Ishikawa (cell line): ENCODE measurements at regions not wholly inside any gene's neighbourhood (a gene's known extent, or its start where the extent isn't known, plus 50 kb on each side); places are given as distances from the start of the nearest gene placed in this dataset.

Experiments used
- CEBPB ChIP-seq: IDR thresholded peaks from 2 replicates; pipeline ENCODE4 v1.6.1; 2012
- CREB1 ChIP-seq: IDR thresholded peaks from 2 replicates; pipeline ENCODE4 v1.6.1; 2012; ENCODE audit warnings: low read depth
- EGR1 ChIP-seq: IDR thresholded peaks from 2 replicates; pipeline ENCODE4 v1.6.1; 2012
- EP300 ChIP-seq: IDR thresholded peaks from 2 replicates; pipeline ENCODE4 v1.6.1; 2012; ENCODE audit warnings: borderline replicate concordance
- FOXM1 ChIP-seq: IDR thresholded peaks from 2 replicates; pipeline ENCODE4 v1.6.1; 2012; ENCODE audit warnings: low read depth, borderline replicate concordance
- NFIC ChIP-seq: IDR thresholded peaks from 2 replicates; pipeline ENCODE4 v1.6.1; 2012
- RAD21 ChIP-seq: IDR thresholded peaks from 2 replicates; pipeline ENCODE4 v1.6.1; 2012; ENCODE audit warnings: low read depth
- REST ChIP-seq: IDR thresholded peaks from 2 replicates; pipeline ENCODE4 v1.6.1; 2012; ENCODE audit warnings: low read depth, mild to moderate bottlenecking
- TAF1 ChIP-seq: IDR thresholded peaks from 2 replicates; pipeline ENCODE4 v1.6.1; 2012; ENCODE audit warnings: low read depth, mild to moderate bottlenecking
- YY1 ChIP-seq: IDR thresholded peaks from 2 replicates; pipeline ENCODE4 v1.6.1; 2012; ENCODE audit warnings: low read depth
- TF ChIP-seq, protein P1 (sequence below): IDR thresholded peaks from 2 replicates; pipeline ENCODE4 v1.6.1; 2012
- TF ChIP-seq, protein P2 (sequence below): IDR thresholded peaks from 2 replicates; pipeline ENCODE4 v1.6.1; 2012

DNA sequence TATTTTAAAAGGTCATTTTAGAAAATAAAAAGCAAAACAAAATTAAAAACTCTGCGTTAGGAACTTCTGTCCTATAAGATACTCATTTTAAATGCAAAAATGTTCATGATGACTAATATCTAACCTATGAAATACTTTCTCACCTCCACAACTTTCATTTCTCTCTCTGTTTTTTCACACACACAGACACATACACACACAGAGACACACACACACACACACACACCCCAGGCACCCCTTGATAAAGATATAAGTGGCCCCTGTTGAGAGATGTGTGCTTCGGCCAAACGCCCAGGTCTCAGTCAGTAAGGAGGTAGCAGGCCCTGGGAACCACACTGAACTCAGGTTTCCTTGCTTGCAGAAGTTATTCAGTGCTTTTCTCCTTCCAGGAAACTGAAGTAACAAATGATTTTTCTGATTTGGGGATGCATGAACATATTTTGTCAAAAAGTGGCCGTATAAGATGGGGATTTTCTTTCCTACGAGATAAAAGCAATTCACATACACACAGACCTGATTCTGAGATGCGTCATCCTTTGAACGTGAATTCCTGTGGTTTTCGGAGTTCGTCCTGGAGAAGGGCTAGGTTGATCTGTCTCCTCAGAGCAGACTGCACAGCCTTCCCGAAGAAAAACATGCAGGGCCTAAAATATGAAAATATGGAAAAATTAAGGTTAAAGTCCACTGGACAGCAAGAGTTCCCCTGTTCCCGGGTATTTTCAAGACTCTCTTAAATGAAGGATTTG is 306.8 kb upstream of the FOXQ1 start:
- TF ChIP-seq RAD21, result no peak
- TF ChIP-seq FOXM1, result no peak
- no peak for TF ChIP-seq EP300
- TF ChIP-seq, protein P1, sequence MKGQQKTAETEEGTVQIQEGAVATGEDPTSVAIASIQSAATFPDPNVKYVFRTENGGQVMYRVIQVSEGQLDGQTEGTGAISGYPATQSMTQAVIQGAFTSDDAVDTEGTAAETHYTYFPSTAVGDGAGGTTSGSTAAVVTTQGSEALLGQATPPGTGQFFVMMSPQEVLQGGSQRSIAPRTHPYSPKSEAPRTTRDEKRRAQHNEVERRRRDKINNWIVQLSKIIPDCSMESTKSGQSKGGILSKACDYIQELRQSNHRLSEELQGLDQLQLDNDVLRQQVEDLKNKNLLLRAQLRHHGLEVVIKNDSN, result no peak
- TF ChIP-seq TAF1, result no peak
- TF ChIP-seq, protein P2, sequence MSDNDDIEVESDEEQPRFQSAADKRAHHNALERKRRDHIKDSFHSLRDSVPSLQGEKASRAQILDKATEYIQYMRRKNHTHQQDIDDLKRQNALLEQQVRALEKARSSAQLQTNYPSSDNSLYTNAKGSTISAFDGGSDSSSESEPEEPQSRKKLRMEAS, result no peak
- TF ChIP-seq CEBPB, result no peak
- no peak for TF ChIP-seq REST
- TF ChIP-seq EGR1, result no peak
- no peak for TF ChIP-seq YY1
- no peak for TF ChIP-seq CREB1
- TF ChIP-seq NFIC, result no peak
